Mucosa of stomach (tissue), 1 donor: ENCODE measurements at regions not wholly inside any gene's neighbourhood (a gene's known extent, or its start where the extent isn't known, plus 50 kb on each side); places are given as distances from the start of the nearest gene placed in this dataset.

Experiments
- H3K27me3 ChIP-seq: one replicate; pipeline ENCODE4 v1.7.0; 2013; ENCODE audit warnings: mild to moderate bottlenecking, low read length; ENCODE audit not compliant: control insufficient read depth, insufficient read depth
- H3K36me3 ChIP-seq: one replicate; pipeline ENCODE4 v1.7.0; 2013; ENCODE audit warnings: low read length; ENCODE audit not compliant: control insufficient read depth, insufficient read depth
- H3K4me1 ChIP-seq: one replicate; pipeline ENCODE4 v1.7.0; 2013; ENCODE audit warnings: mild to moderate bottlenecking, low read length; ENCODE audit not compliant: control insufficient read depth, insufficient read depth
- H3K4me3 ChIP-seq: one replicate; pipeline ENCODE4 v1.7.0; 2013; ENCODE audit warnings: low read length
- H3K9ac ChIP-seq: one replicate; pipeline ENCODE4 v1.7.0; 2013; ENCODE audit warnings: mild to moderate bottlenecking, low read length, moderate library complexity
- H3K9me3 ChIP-seq: one replicate; pipeline ENCODE4 v1.7.0; 2013; ENCODE audit warnings: mild to moderate bottlenecking, low read length, moderate library complexity; ENCODE audit not compliant: control insufficient read depth
- donor health status: Pancreatic carcinoma.

DNA sequence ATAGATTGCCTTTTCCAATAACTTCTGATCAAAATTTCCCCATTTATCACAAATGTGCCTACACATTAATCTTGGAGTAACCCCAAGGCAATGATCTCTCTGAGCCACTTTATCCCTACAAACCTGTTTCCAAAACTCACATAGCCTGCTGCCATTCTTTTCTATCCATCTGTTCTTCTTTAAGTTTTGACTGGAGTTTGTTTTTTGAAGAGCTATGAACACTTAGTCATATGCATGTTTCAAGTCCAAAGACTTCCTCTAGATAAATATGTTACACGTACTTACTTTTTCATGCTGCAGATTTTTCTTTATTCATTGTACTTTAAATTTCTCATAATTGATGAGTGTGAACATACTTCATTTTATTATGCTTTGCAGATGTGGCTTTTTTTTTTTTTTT is 488.9 kb upstream of the CITED2 start:
- H3K4me1 ChIP-seq, result no peaks in the 10 kb centered on the region

DNA sequence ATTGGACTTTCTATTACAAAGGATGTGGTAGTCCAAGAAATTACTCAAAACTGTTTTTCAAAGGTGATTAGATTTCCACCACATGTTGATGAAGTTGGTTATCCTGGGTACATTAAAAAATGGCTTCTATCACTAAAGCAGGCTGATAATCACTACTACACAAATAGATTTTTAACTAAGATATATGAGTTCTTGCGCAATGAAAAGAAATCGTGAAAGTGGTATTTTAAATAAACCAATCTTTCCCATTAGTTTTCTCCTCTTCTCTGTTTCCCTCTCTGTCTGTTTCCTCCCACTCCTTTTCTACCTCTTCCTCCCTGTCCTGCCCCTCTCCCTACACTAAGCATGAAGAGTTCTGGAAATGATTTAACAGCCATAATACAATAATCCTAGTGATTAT is 487.9 kb upstream of the CITED2 start:
- Histone ChIP-seq H3K9me3 (no peaks in the 10 kb centered on the region), H3K4me3 (no peak overlapping the region), H3K36me3 (no peaks in the 10 kb centered on the region), H3K27me3 (no peaks in the 10 kb centered on the region), H3K4me1 (no peaks in the 10 kb centered on the region), H3K9ac (no peak overlapping the region)

More for the DNA sequence above, 488.9 kb upstream of the CITED2 start:
- no peaks in the 10 kb centered on the region for H3K27me3 ChIP-seq
- H3K9ac ChIP-seq, result no peak overlapping the region
- no peaks in the 10 kb centered on the region for H3K9me3 ChIP-seq
- H3K4me3 ChIP-seq, result no peak overlapping the region
- H3K36me3 ChIP-seq, result no peaks in the 10 kb centered on the region

DNA sequence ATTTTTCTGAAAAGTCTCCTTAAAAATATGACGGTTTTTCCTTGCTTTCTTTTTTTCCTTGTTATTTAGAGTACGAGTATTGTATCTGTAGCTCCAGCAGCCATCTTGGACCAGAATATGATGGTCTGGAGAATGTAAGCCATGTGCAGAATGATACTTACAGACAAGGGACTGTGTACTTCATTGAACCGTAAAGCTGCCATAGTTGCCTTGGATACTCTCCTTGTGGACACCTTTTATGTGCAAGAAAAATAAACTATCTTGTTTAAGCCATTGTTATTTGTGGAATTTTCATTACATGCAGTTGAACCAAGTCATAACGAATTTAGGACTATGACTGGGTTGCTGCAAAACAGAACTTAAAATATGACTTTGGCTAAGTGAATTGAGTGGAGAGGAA is 485.8 kb upstream of the CITED2 start:
- Histone ChIP-seq H3K27me3 (no peaks in the 10 kb centered on the region), H3K9ac (no peak overlapping the region), H3K36me3 (no peaks in the 10 kb centered on the region), H3K9me3 (no peaks in the 10 kb centered on the region), H3K4me3 (no peak overlapping the region), H3K4me1 (no peaks in the 10 kb centered on the region)

DNA sequence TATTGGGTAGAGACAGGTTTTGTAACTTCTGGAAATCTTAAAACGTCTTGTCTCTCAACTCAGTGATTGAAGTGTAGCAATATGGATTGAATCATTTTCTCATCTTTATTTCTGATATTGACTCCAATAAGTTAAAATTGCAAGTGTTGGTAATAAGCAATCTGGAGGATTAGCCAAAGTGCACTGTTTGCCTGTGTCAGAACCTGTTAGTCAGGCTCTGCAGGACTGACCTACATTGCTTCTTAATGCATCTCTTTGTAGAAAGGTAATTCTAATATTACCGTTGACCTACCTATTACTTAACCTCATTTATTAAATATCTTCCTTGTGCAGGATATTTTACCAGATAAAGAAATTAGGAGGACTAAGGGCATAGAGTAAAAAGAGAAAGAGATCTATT is 484.0 kb upstream of the CITED2 start:
- no peak overlapping the region for H3K9ac ChIP-seq
- H3K4me3 ChIP-seq, result no peak overlapping the region
- no peaks in the 10 kb centered on the region for H3K9me3 ChIP-seq
- no peaks in the 10 kb centered on the region for H3K27me3 ChIP-seq
- no peaks in the 10 kb centered on the region for H3K4me1 ChIP-seq
- no peaks in the 10 kb centered on the region for H3K36me3 ChIP-seq

DNA sequence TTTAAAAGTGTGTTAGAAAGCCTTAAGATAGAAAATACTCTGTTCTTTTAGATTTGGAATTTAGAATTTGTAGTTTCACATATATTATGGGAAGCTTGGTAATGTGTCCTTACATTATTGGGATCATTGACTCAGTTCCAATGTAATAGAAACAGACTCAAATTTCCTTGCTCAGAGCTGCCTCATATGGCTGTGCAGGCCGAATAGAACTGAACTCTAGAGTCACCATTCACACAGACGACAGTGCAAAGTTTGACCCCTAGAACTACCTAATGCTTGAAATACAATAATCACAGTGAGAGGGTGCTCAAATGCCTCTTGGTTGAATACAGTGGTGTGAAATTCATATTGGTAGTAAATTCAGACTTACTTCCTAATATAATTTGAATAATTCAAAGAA is 482.7 kb upstream of the CITED2 start:
- H3K4me3 ChIP-seq, result no peak overlapping the region
- no peaks in the 10 kb centered on the region for H3K9me3 ChIP-seq
- no peaks in the 10 kb centered on the region for H3K27me3 ChIP-seq
- no peak overlapping the region for H3K9ac ChIP-seq
- H3K4me1 ChIP-seq, result no peaks in the 10 kb centered on the region
- H3K36me3 ChIP-seq, result no peaks in the 10 kb centered on the region

DNA sequence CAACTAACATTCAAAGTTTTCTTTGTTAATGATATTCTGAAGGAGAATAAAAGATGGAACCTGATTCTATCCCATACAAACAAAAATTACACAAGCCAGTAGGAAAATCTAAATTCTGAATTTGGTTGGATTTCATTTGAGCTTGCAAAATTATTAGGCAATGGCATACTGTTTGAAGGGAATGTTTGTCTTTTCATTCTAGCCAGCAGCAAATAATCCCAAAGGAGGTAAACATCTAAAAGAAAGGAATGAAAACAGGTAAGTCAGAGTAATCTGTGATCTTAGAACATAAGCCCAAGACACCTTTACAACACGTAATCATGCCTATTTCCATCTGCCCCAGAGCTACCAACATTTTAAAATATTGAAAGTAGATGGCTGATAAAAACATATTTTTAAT is 482.1 kb upstream of the CITED2 start:
- no peak overlapping the region for H3K9ac ChIP-seq
- H3K4me1 ChIP-seq, result no peaks in the 10 kb centered on the region
- no peak overlapping the region for H3K4me3 ChIP-seq

DNA sequence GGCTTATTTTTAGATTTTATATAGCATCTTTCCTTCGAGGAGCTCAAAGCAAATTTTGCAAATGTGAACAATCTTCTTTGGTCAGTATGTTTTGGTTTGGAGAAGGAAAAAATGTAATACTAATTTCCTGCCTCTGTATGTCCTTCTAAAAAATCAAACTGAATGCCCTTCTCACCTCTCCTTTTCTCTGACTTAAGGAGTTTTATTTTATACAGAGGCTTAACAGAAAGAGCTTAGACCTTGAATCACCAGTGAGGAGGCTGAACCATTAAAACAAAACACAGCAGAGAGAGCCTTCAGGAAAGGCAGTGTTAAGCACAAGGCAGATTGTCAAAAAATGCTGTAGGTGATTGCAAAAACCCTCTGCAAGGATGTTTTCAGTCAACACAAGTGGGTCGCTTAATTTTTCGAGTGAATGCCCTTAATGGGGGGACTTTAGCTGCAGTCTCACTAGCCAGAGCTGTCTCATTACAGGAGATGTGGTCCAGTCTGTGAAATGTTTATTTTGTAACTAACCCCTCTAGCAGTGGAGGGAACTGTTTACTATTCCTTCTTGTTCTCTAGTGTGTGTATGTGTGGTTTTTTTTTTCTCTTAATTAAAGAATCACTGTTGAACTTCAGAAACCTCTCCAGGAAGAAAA is 481.3 kb upstream of the CITED2 start:
- no peak overlapping the region for H3K9ac ChIP-seq
- no peak overlapping the region for H3K4me3 ChIP-seq
- H3K27me3 ChIP-seq, result no peaks in the 10 kb centered on the region
- no peaks in the 10 kb centered on the region for H3K9me3 ChIP-seq
- no peaks in the 10 kb centered on the region for H3K36me3 ChIP-seq
- H3K4me1 ChIP-seq, result no peaks in the 10 kb centered on the region

More for the DNA sequence above, 482.1 kb upstream of the CITED2 start:
- Histone ChIP-seq H3K27me3 (no peaks in the 10 kb centered on the region), H3K36me3 (no peaks in the 10 kb centered on the region), H3K9me3 (no peaks in the 10 kb centered on the region)

DNA sequence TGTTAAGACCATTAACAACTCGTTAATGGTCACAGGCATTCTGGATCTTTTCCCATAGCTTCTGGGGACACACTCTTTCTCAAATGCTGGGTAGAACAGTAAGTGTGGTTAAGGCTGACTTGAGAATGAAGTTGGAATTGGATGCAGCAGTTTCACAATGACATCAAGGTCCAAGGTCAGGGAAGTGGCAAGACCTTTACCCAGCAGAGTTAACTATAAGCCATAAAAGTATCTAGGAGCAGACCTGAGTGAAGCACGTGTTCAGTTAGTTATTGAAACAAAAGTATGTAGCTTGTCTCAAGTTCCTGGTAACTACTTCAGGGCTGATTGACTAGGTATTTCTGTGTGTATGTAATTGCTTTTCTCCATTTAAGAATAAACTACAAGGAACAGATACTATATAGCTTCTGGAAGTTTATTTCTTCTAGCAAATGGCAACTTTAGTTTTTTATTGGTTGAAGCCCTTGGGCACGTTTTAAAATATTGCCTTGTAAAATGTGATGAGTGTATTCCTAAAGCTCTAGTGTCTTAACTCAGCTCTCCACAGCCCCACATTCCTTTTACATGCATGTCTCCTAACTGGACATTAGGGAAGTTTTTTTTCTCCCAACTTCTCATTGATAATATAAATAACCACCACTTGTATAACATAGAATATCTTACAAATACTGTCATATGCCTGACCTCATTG is 479.0 kb upstream of the CITED2 start:
- Histone ChIP-seq H3K4me3 (no peak overlapping the region), H3K9ac (no peak overlapping the region), H3K36me3 (no peaks in the 10 kb centered on the region), H3K9me3 (no peaks in the 10 kb centered on the region), H3K27me3 (no peaks in the 10 kb centered on the region), H3K4me1 (no peaks in the 10 kb centered on the region)

DNA sequence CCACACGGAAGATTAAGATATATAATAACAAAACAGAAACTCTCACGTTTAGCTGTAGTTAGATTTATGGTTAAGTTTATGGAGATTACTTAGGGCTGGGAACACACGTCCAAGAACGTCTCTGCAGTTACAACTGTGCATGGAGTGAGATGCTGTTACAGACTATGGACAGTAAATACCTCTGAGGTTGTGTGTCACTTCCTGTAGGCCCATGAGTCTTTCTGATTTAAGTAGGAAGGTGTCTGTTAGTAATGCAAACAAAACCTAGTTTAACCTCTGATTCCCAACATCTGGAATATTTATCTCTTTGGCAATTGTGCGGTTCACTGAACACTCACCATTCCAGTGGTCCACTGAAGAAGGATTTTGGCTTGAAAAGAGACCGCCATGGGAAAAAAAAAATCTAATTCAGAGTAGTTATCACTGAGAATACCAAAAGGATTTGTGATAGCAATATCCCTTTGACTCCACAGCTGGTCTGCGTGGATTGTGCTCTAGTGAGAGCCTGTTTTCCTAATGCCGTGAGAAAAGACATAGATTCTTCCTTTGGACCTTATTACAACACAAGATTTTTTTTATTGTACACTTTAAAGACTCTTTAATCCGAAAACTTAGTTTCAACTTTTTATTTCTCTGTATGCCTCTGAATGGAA is 478.2 kb upstream of the CITED2 start:
- Histone ChIP-seq H3K36me3 (no peaks in the 10 kb centered on the region), H3K9ac (no peak overlapping the region), H3K27me3 (no peaks in the 10 kb centered on the region), H3K4me3 (no peak overlapping the region), H3K4me1 (no peaks in the 10 kb centered on the region), H3K9me3 (no peaks in the 10 kb centered on the region)

DNA sequence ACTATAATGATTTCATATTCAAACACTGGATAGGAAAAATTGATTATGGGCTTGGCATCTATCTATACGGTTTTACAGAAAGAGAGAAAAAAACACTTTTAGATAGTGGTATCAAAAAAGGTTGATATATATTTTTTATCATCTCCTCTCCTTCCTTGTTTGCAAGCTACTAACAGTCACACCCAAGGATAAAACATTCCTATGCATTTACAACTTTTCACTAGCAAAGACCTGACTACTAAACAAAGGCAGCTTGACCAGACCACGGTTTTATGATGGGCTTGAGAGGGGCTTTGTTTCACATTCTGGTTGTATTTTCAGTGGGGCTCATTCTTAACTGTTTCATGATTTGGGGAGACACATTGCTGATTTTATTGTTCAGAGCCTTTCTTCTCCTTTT is 477.6 kb upstream of the CITED2 start:
- H3K36me3 ChIP-seq, result no peaks in the 10 kb centered on the region
- no peaks in the 10 kb centered on the region for H3K9me3 ChIP-seq
- no peak overlapping the region for H3K9ac ChIP-seq
- H3K4me3 ChIP-seq, result no peak overlapping the region
- H3K27me3 ChIP-seq, result no peaks in the 10 kb centered on the region
- no peaks in the 10 kb centered on the region for H3K4me1 ChIP-seq

DNA sequence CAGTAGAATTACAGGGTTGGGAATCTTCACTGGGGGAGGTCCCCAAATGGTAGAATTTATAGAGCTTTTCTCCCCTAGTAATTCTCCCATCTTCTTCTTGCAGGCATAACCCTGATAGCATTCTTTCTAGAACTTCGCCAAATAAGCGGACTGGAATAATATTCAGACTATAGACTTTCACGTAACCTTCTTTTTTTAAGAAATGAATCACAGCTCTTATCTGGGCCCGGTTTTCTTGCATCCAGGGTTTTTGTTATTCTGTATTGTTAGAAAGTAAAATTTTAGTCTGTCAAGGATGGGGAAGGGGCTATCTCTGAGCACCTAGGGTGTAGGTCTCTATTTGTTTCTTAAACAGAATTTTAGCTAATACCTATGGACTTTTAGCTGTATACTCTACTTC is 476.8 kb upstream of the CITED2 start:
- Histone ChIP-seq H3K4me3 (no peak overlapping the region), H3K36me3 (no peaks in the 10 kb centered on the region), H3K9ac (no peak overlapping the region), H3K27me3 (no peaks in the 10 kb centered on the region), H3K9me3 (no peaks in the 10 kb centered on the region), H3K4me1 (peaks cover 6% of the 10 kb centered on the region)

DNA sequence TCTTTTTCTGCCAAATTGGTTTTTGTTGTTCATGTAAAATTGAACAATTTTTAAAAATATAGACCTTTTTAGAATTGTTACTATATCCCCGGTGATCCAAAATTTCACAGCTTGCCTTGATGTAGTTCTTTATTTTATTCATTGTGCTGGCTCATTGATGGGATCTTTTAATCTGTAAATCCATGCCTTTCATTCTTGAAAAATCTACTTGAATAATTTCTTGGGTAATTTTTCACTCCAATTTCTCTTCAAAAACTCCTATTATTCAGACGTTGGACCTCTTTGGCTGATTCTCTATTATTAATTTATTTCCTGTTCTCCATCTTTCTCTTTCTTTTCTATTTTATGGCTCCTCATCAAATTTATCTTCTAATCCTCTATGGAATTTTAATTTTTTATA is 476.1 kb upstream of the CITED2 start:
- no peak overlapping the region for H3K9ac ChIP-seq
- H3K36me3 ChIP-seq, result no peaks in the 10 kb centered on the region
- no peaks in the 10 kb centered on the region for H3K27me3 ChIP-seq
- no peaks in the 10 kb centered on the region for H3K9me3 ChIP-seq
- H3K4me1 ChIP-seq, result peaks cover 8% of the 10 kb centered on the region
- no peak overlapping the region for H3K4me3 ChIP-seq
